ENCODE measurements at regions not wholly inside any gene's neighbourhood (a gene's known extent, or its start where the extent isn't known, plus 50 kb on each side); places are given as distances from the start of the nearest gene placed in this dataset.
A peak's percentile ranks its signal among the peaks of the same experiment; 100 is the strongest.

DNA sequence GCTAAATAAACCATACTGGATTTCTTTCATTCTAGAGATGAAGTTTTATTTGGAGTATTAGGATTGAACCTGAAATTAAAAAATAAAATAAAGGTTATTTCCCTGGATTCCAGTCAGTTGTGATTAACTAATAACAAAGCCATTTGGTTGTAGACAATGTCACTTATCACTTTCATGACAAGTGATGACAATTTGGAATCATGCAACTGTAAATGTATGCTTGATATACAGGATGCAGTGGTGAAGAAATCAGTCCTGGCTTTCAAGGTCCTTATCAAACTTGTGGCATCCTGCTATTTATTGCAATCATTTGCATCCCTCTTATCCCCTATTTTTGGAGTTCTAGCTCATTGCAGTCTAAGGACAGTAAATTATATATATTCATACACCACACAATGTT lies 425.2 kb downstream of the CHL1 start:
- H3K4me3 ChIP-seq (ENCODE audit: low read depth, low read length): no peak overlapping the region
- no peak for DNase-seq (ENCODE audit: low read depth)
- TF ChIP-seq, protein P1, sequence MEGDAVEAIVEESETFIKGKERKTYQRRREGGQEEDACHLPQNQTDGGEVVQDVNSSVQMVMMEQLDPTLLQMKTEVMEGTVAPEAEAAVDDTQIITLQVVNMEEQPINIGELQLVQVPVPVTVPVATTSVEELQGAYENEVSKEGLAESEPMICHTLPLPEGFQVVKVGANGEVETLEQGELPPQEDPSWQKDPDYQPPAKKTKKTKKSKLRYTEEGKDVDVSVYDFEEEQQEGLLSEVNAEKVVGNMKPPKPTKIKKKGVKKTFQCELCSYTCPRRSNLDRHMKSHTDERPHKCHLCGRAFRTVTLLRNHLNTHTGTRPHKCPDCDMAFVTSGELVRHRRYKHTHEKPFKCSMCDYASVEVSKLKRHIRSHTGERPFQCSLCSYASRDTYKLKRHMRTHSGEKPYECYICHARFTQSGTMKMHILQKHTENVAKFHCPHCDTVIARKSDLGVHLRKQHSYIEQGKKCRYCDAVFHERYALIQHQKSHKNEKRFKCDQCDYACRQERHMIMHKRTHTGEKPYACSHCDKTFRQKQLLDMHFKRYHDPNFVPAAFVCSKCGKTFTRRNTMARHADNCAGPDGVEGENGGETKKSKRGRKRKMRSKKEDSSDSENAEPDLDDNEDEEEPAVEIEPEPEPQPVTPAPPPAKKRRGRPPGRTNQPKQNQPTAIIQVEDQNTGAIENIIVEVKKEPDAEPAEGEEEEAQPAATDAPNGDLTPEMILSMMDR (conservative IDR thresholded peaks at IDR 0.05; ENCODE audit: low read depth, low read length): no peak

DNA sequence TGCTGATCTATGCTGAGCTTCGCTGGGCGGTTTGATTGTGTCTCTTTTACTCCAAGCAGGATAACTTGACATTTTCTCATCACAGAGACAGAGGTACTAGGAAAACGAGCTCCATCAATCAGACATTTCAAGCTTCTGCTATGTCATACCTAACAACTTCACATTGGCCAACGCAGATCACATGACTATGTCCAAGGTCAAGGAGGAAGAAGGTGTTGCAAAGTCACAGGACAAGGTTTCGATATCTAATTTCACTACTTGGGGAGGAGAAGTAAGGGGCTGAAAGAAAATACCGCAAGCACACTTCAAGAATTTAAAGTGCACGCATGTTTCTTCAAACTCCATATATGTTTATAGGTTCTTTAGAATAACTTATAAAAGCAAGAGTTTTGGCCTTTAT lies 425.8 kb downstream of the CHL1 start:
- no peak overlapping the region for H3K4me3 ChIP-seq (ENCODE audit: low read depth, low read length)
- DNase-seq (ENCODE audit: low read depth): no peak
- TF ChIP-seq, protein P1 (conservative IDR thresholded peaks at IDR 0.05; ENCODE audit: low read depth, low read length): no peak

DNA sequence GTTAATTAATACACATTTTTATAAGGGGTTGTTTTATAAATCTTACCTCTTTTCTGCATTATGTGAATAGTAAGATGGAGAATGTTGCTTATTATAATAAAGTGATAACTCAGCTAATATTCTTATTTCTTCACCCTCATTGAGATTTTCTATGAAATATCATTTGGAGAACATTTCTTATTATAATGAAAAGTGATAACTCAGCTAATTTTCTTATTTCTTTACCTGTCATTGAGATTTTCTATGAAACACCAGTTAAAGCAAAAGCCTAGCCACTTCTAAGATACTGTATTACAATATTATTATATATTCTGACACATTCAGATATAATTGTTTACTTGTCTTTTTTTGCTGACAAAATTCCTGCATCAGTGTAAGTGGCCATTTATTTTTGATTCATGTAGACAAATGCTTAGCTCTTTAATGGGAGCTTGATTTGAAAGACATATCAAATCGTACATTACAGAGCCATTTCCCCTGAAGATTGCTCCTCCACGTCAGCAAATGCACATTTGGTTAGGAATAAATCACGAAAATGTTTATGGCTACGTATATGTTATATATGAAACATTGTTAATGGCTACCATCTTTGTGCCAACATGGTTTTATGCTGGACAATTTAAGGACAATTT lies 427.5 kb downstream of the CHL1 start:
- no peak overlapping the region for H3K4me3 ChIP-seq (ENCODE audit: low read depth, low read length)
- DNase-seq (ENCODE audit: low read depth): no peak
- TF ChIP-seq, protein P1 (conservative IDR thresholded peaks at IDR 0.05; ENCODE audit: low read depth, low read length): no peak

DNA sequence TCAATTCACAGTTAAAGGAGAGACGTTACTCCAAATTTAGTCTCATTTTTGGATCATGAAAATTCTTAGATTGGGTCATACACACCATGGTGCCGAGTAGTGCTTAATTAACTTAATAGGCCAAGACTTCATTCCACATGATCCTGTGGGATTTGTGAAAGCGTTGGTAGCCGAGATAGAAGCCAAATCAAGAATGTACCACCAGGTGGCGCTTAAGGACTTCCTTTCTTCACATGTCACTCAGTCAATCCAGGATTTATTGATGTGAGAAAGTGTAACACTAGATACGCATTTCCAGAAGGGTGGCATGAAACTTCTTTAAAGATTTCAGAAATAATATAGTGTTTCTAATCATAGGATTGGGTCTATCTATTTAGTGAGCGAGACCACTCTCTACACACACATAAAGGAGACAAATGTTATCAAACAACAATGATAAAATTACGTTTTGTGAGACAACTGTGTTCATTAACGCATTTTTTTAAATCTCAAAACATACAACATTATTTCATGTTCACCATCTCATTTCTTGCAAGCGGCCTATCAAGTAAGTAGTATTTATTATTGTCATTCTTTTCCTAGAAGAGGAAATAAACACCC lies 436.1 kb downstream of the CHL1 start:
- H3K4me3 ChIP-seq (ENCODE audit: low read depth, low read length): no peak overlapping the region
- TF ChIP-seq, protein P1 (conservative IDR thresholded peaks at IDR 0.05; ENCODE audit: low read depth, low read length): peak; percentile 58
- DNase-seq (ENCODE audit: low read depth): peak; percentile 58

DNA sequence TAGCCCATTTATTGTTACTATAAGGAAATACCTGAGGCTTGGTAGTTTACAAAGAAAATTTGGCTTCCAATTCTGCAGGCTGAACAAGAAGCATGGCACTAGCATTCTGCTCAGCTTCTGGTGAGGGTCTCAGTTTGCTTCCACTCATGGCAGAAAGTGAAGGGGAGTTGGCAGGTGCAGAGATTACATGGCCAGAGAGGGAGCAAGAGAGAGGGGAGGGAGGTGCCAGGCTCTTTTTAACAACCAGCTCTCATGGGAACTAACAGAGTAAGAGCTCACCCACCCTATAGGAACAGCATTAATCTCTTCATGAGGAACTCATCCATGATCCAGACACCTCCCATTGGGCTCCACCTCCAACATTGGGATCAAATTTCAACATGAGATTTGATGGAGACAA lies 437.9 kb downstream of the CHL1 start:
- TF ChIP-seq, protein P1 (conservative IDR thresholded peaks at IDR 0.05; ENCODE audit: low read depth, low read length): no peak
- no peak for DNase-seq (ENCODE audit: low read depth)
- H3K4me3 ChIP-seq (ENCODE audit: low read depth, low read length): no peak overlapping the region

DNA sequence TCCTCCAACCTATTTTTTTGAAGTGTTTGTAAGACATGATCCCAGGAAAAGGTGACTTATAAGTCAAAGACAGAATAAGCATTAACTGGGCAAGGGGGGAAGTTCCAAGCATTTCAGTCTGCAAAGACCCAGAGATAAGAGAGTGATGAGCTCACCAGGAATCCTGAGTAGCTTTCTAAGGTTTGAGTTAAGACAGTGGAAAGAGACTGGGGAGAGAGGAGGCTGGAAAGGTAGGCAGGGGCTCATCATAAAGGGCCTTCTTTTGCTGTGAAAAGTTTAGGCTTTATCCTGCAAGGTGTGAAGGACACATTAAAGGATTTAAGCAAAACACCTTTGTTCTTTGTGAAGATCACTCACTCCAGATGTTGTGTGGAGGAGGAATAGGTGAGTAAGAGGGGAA lies 438.8 kb downstream of the CHL1 start:
- TF ChIP-seq, protein P1 (conservative IDR thresholded peaks at IDR 0.05; ENCODE audit: low read depth, low read length): no peak
- no peak for DNase-seq (ENCODE audit: low read depth)

DNA sequence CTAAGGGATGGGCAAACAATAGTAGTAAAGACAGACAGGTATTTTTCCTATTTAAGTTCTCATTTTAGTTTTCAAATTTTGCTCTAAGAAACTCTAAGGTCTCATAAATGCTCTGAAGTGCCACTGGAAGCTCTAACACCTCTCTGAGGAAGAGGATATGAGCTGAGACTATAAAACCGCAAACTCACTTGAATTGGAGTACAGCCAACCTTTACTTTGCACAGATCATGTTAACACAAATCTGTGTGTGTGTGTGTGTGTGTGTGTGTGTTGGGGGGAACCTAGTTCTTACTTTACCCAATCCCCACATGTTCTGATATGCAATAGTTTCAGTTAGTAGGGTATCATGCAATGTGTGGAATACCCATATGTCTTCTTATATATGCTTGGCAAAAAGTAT lies 446.8 kb downstream of the CHL1 start:
- DNase-seq (ENCODE audit: low read depth): no peak
- H3K4me3 ChIP-seq (ENCODE audit: low read depth, low read length): no peak overlapping the region
- TF ChIP-seq, protein P1 (conservative IDR thresholded peaks at IDR 0.05; ENCODE audit: low read depth, low read length): no peak

More for the DNA sequence above, 438.8 kb downstream of the CHL1 start:
- no peak overlapping the region for H3K4me3 ChIP-seq (ENCODE audit: low read depth, low read length)

Measured in choroid plexus epithelial cell (primary cell).